Vagina (tissue), 2 donors: ENCODE measurements at regions not wholly inside any gene's neighbourhood (a gene's known extent, or its start where the extent isn't known, plus 50 kb on each side); places are given as distances from the start of the nearest gene placed in this dataset.

Experiments used
- DNase-seq, 2 donors: peaks; one replicate each; pipeline ENCODE4 v3.0.0-alpha.2; 2017; ENCODE audit errors: extremely low spot score in 2 of 2
- H3K27ac ChIP-seq: fragments of 200-600 bp; sonication (generic); one replicate; pipeline ENCODE4 v1.5.1; 2019
- H3K27me3 ChIP-seq: fragments of 200-600 bp; sonication (generic); one replicate; pipeline ENCODE4 v1.5.1; 2019
- H3K36me3 ChIP-seq, 2 donors: fragments of 200-600 bp; sonication (generic); one replicate each; pipeline ENCODE4 v1.5.1; 2017 to 2019
- H3K4me1 ChIP-seq: fragments of 200-600 bp; sonication (generic); one replicate; pipeline ENCODE4 v1.5.1; 2019
- H3K4me3 ChIP-seq, 2 donors: fragments of 200-600 bp; sonication (generic); 1 replicate in 1 of 2; 2 replicates in 1 of 2; pipeline ENCODE4 v1.5.1; 2016 to 2019
- H3K9me3 ChIP-seq: fragments of 200-600 bp; sonication (generic); one replicate; pipeline ENCODE4 v1.5.1; 2019
- CTCF ChIP-seq, 3 experiments: fragments of 450-650 bp in 2 of 3; fragments of 200-600 bp in 1 of 3; sonication (generic) in 1 of 3; IDR thresholded peaks; one replicate each; pipeline ENCODE4 v1.5.1; 2017 to 2019; ENCODE audit warnings: antibody characterized with exemption in 3 of 3, mild to moderate bottlenecking in 2 of 3, moderate library complexity in 2 of 3
- POLR2A ChIP-seq, 2 donors: fragments of 450-650 bp; IDR thresholded peaks; one replicate each; pipeline ENCODE4 v1.6.1; 2017; ENCODE audit warnings: antibody characterized with exemption in 2 of 2, mild to moderate bottlenecking in 2 of 2, moderate library complexity in 2 of 2
- POLR2AphosphoS5 ChIP-seq, 2 donors: sonication (generic); formaldehyde crosslinking; IDR thresholded peaks; one replicate each; pipeline ENCODE4 v1.9.0; 2017; ENCODE audit warnings: antibody characterized with exemption in 2 of 2, mild to moderate bottlenecking in 2 of 2, low read depth in 1 of 2; ENCODE audit not compliant: insufficient read depth in 1 of 2
- intact Hi-C: fragments of 100-400 bp; cut with DNase I; formaldehyde crosslinking; loops from one replicate; pipeline ENCODE4 v1.15.1; 2023

- intact Hi-C loops: no loop called here
- no peak overlapping the region for H3K4me3 ChIP-seq
- H3K27ac ChIP-seq: no peak overlapping the region
- no peaks in the 10 kb centered on the region for H3K27me3 ChIP-seq
- no peaks in the 10 kb centered on the region for H3K4me1 ChIP-seq
- no peaks in the 10 kb centered on the region for H3K9me3 ChIP-seq
- no peak for DNase-seq
- TF ChIP-seq POLR2A (IDR thresholded peaks at IDR 0.05) (no peak), POLR2AphosphoS5 (IDR thresholded peaks at IDR 0.05; ENCODE audit: insufficient read depth in 1 of 2, low read depth in 1 of 2) (no peak), CTCF (IDR thresholded peaks at IDR 0.05) (no peak)
- H3K36me3 ChIP-seq: no peaks in the 10 kb centered on the region
Observed at GRCh38 chr9:94498801-94499453, 56.0 kb upstream of the PCAT7 start.

- Histone ChIP-seq H3K27ac (no peak overlapping the region), H3K27me3 (no peaks in the 10 kb centered on the region), H3K9me3 (no peaks in the 10 kb centered on the region), H3K4me3 (no peak overlapping the region), H3K4me1 (no peaks in the 10 kb centered on the region), H3K36me3 (no peaks in the 10 kb centered on the region)
- no peak for DNase-seq
- intact Hi-C loops: no loop called here
- no peak for TF ChIP-seq CTCF (IDR thresholded peaks at IDR 0.05)
- TF ChIP-seq POLR2AphosphoS5 (IDR thresholded peaks at IDR 0.05; ENCODE audit: insufficient read depth in 1 of 2, low read depth in 1 of 2): no peak
- no peak for TF ChIP-seq POLR2A (IDR thresholded peaks at IDR 0.05)
Observed at GRCh38 chr9:94504358-94504757, 50.5 kb upstream of the PCAT7 start.
